H1 (cell line): ENCODE measurements at regions not wholly inside any gene's neighbourhood (a gene's known extent, or its start where the extent isn't known, plus 50 kb on each side); places are given as distances from the start of the nearest gene placed in this dataset.

Experiments
- CTCF ChIA-PET: fragments of 300-600 bp; sonication (Branson Sonifier 250); formaldehyde crosslinking; loops from one replicate; lab custom pipeline; 2021; ENCODE audit not compliant: partially characterized antibody; lab: Charles Lee
- POLR2A ChIA-PET: fragments of 300-600 bp; sonication (Branson Sonifier 250); formaldehyde crosslinking; loops from one replicate; lab custom pipeline; 2021; ENCODE audit warnings: inconsistent platforms; ENCODE audit not compliant: partially characterized antibody; lab: Charles Lee
- DNase-seq, 2 experiments: peaks; one replicate each; pipeline versions ENCODE4 v3.0.0 to v3.0.0-alpha.2; 2010 to 2022; ENCODE audit warnings: low spot score in 2 of 2, low read depth in 1 of 2, mixed read lengths in 1 of 2
- FAIRE-seq: peaks from 2 replicates; lab custom pipeline; 2011; peaks lifted over from hg19 to GRCh38; lab: Jason Lieb, UNC
- H2AFZ ChIP-seq: 2 replicates; pipeline ENCODE4 v1.8.1; 2012; ENCODE audit warnings: low read length, inconsistent platforms
- H2AK5ac ChIP-seq: 2 replicates; pipeline ENCODE4 v1.6.1; 2013; ENCODE audit warnings: low read depth, low read length
- H2BK120ac ChIP-seq: replicated peaks from 2 replicates; pipeline ENCODE3; 2013; ENCODE audit warnings: low read depth, low read length, inconsistent platforms
- H2BK12ac ChIP-seq: 2 replicates; pipeline ENCODE4 v1.6.1; 2013; ENCODE audit warnings: low read depth, low read length
- H2BK15ac ChIP-seq: 2 replicates; pipeline ENCODE4 v1.6.1; 2013; ENCODE audit warnings: low read length
- H2BK20ac ChIP-seq: 2 replicates; pipeline ENCODE4 v1.6.1; 2013; ENCODE audit warnings: low read length
- H2BK5ac ChIP-seq: 2 replicates; pipeline ENCODE4 v1.6.1; 2013; ENCODE audit warnings: low read depth, low read length
- H3K14ac ChIP-seq: 2 replicates; pipeline ENCODE4 v1.6.1; 2013; ENCODE audit warnings: inconsistent platforms; ENCODE audit not compliant: insufficient read length
- H3K18ac ChIP-seq: 2 replicates; pipeline ENCODE4 v1.6.1; 2013; ENCODE audit warnings: low read length; ENCODE audit errors: extremely low read depth
- H3K23ac ChIP-seq: 2 replicates; pipeline ENCODE4 v1.6.1; 2013; ENCODE audit warnings: inconsistent platforms; ENCODE audit not compliant: insufficient read length
- H3K23me2 ChIP-seq: 2 replicates; pipeline ENCODE4 v1.6.1; 2013; ENCODE audit warnings: low read depth, low read length
- H3K27ac ChIP-seq: 2 replicates; pipeline ENCODE4 v1.6.1; 2011; ENCODE audit warnings: low read depth, low read length, inconsistent platforms
- H3K27me3 ChIP-seq, 4 experiments: replicated peaks in 1 of 4; 1 replicate in 1 of 4; 2 replicates in 3 of 4; pipeline versions ENCODE4 v1.6.1 to v1.8.1; 2011 to 2013; ENCODE audit warnings: low read length in 3 of 4, mild to moderate bottlenecking in 3 of 4, inconsistent platforms in 2 of 4, mixed read lengths in 2 of 4, moderate library complexity in 1 of 4; ENCODE audit not compliant: control insufficient read depth in 3 of 4, insufficient read depth in 3 of 4; ENCODE audit errors: extremely low read depth in 1 of 4
- H3K36me3 ChIP-seq, 4 experiments: 2 replicates each; pipeline versions ENCODE4 v1.6.1 to v1.8.1; 2011 to 2013; ENCODE audit warnings: mild to moderate bottlenecking in 4 of 4, low read length in 3 of 4, moderate library complexity in 2 of 4, control low read depth in 1 of 4, inconsistent platforms in 1 of 4; ENCODE audit not compliant: insufficient read depth in 4 of 4, control insufficient read depth in 2 of 4
- H3K4ac ChIP-seq: replicated peaks from 2 replicates; pipeline ENCODE3; 2013; ENCODE audit warnings: low read length, low read depth, mixed read lengths, inconsistent platforms; ENCODE audit not compliant: insufficient read length
- H3K4me1 ChIP-seq, 4 experiments: replicated peaks in 1 of 4; 1 replicate in 1 of 4; 2 replicates in 3 of 4; pipeline versions ENCODE4 v1.6.1 to v1.8.1; 2011 to 2013; ENCODE audit warnings: low read length in 3 of 4, inconsistent platforms in 2 of 4, mixed read lengths in 1 of 4; ENCODE audit not compliant: insufficient read depth in 4 of 4, control insufficient read depth in 3 of 4
- H3K4me2 ChIP-seq, 2 experiments: 2 replicates each; pipeline versions ENCODE4 v1.6.1 to v1.8.1; 2011 to 2013; ENCODE audit warnings: low read depth in 2 of 2, low read length in 2 of 2, control low read depth in 1 of 2, inconsistent platforms in 1 of 2, mild to moderate bottlenecking in 1 of 2; ENCODE audit not compliant: insufficient read depth in 1 of 2
- H3K4me3 ChIP-seq, 4 experiments: fragments of 200-600, 300-600 bp in 1 of 4; sonication (generic), shearing (Covaris generic), sonication (Bioruptor Twin) in 1 of 4; 2 replicates each; pipeline versions ENCODE4 v1.5.1 to v1.8.1; 2011 to 2016; ENCODE audit warnings: low read length in 4 of 4, low read depth in 3 of 4, control low read depth in 2 of 4, inconsistent platforms in 2 of 4, mild to moderate bottlenecking in 2 of 4, mixed read lengths in 1 of 4, moderate library complexity in 1 of 4; ENCODE audit not compliant: insufficient read depth in 2 of 4; ENCODE audit errors: extremely low read depth in 1 of 4
- H3K56ac ChIP-seq: replicated peaks from 2 replicates; pipeline ENCODE3; 2013; ENCODE audit warnings: low read depth, mild to moderate bottlenecking, mixed read lengths, low read length, inconsistent platforms; ENCODE audit not compliant: insufficient read length
- H3K79me1 ChIP-seq: 2 replicates; pipeline ENCODE4 v1.6.1; 2013; ENCODE audit warnings: low read depth, low read length, control low read depth
- H3K79me2 ChIP-seq, 2 experiments: 2 replicates each; pipeline versions ENCODE4 v1.6.1 to v1.8.1; 2012 to 2013; ENCODE audit warnings: low read length in 2 of 2, mild to moderate bottlenecking in 2 of 2, inconsistent platforms in 1 of 2; ENCODE audit not compliant: insufficient read depth in 2 of 2, control insufficient read depth in 1 of 2
- H3K9ac ChIP-seq, 4 experiments: replicated peaks in 1 of 4; 1 replicate in 1 of 4; 2 replicates in 3 of 4; pipeline versions ENCODE4 v1.6.1 to v1.8.1; 2011 to 2013; ENCODE audit warnings: low read depth in 3 of 4, low read length in 3 of 4, control low read depth in 2 of 4, mild to moderate bottlenecking in 2 of 4, moderate library complexity in 2 of 4, inconsistent platforms in 1 of 4; ENCODE audit errors: extremely low read depth in 1 of 4
- H3K9me3 ChIP-seq, 2 experiments: 2 replicates each; pipeline versions ENCODE4 v1.6.1 to v1.8.1; 2012 to 2013; ENCODE audit warnings: mild to moderate bottlenecking in 2 of 2, moderate library complexity in 2 of 2, control low read depth in 1 of 2, inconsistent platforms in 1 of 2, low read depth in 1 of 2, low read length in 1 of 2, mixed read lengths in 1 of 2; ENCODE audit not compliant: insufficient read depth in 2 of 2
- H4K20me1 ChIP-seq, 2 experiments: replicated peaks in 1 of 2; 2 replicates each; pipeline versions ENCODE3 to v1.8.1; 2011 to 2013; ENCODE audit warnings: inconsistent platforms in 2 of 2, low read length in 2 of 2, mild to moderate bottlenecking in 1 of 2; ENCODE audit not compliant: insufficient read depth in 2 of 2, control insufficient read depth in 1 of 2
- H4K5ac ChIP-seq: 2 replicates; pipeline ENCODE4 v1.6.1; 2013; ENCODE audit warnings: low read length, low read depth, mixed read lengths, inconsistent platforms; ENCODE audit not compliant: insufficient read length
- H4K8ac ChIP-seq: 2 replicates; pipeline ENCODE4 v1.8.0; 2013; ENCODE audit warnings: mild to moderate bottlenecking, moderate library complexity, low read length, inconsistent platforms; ENCODE audit not compliant: insufficient read depth; ENCODE audit errors: extremely low read depth
- H4K91ac ChIP-seq: replicated peaks from 2 replicates; pipeline ENCODE3; 2013; ENCODE audit warnings: low read length, mixed read lengths, inconsistent platforms; ENCODE audit not compliant: insufficient read length
- CBX5 ChIP-seq: fragments of 300-800, 300-1000 bp; sonication (generic); IDR thresholded peaks from 2 replicates; pipeline ENCODE4 v1.7.1; 2016; ENCODE audit warnings: antibody characterized with exemption, low read length, low read depth
- KDM1A ChIP-seq: fragments of 200-600, 300-600 bp; sonication (generic); IDR thresholded peaks from 2 replicates; pipeline ENCODE4 v1.7.1; 2016; ENCODE audit warnings: mild to moderate bottlenecking, low read length, borderline replicate concordance
- WGBS, 2 experiments: shearing (Covaris generic) in 1 of 2; methylation state at CpG; one replicate each; pipeline versions ENCODE4 v1.1.6 to v1.1.7; 2013 to 2015; ENCODE audit warnings: low lambda C conversion rate in 2 of 2, mixed read lengths in 2 of 2, inconsistent platforms in 1 of 2, low coverage in 1 of 2, missing lambda C conversion rate in 1 of 2; ENCODE audit not compliant: insufficient replicate concordance in 2 of 2, insufficient coverage in 1 of 2, insufficient read length in 1 of 2; ENCODE audit errors: extremely low coverage in 1 of 2, missing lambda C conversion rate in 1 of 2; 5-methylcytosine and 5-hydroxymethylcytosine counted together

- H3K9me3 ChIP-seq, result no peaks in the 10 kb centered on the region; a peak in 2 of 4 replicates
- H2AK5ac ChIP-seq, result peak overlapping the region; percentile 9; the same call in 1 of the 2 replicates
- H3K4ac ChIP-seq, result no peak overlapping the region
- no peaks in the 10 kb centered on the region for H3K79me1 ChIP-seq
- no peaks in the 10 kb centered on the region for H3K27me3 ChIP-seq
- no peaks in the 10 kb centered on the region for H3K79me2 ChIP-seq
- H2AFZ ChIP-seq, result no peak overlapping the region
- H2BK120ac ChIP-seq, result no peak overlapping the region
- no peak overlapping the region for H3K4me3 ChIP-seq
- peaks cover 0 to 14% (median 5%) of the 10 kb centered on the region in 4 experiments; a peak in 3 of 7 replicates for H3K4me1 ChIP-seq
- peak overlapping the region; percentile 96 for H2BK20ac ChIP-seq
- H2BK5ac ChIP-seq, result 0 out of 2 replicates have a peak overlapping the region, but pooled peaks have one; percentile 27
- no peak overlapping the region for H3K4me2 ChIP-seq
- no peaks in the 10 kb centered on the region for H4K20me1 ChIP-seq
- no peak overlapping the region for H2BK15ac ChIP-seq
- no peak overlapping the region for H3K56ac ChIP-seq
- TF ChIP-seq KDM1A (peak; percentile 81; the same call in 1 of the 2 replicates), CBX5 (no peak)
- POLR2A ChIA-PET, result interaction anchor here (1.6 kb wide), 1 partner anchor 14 kb away, joined by 3 read pairs; no protein-coding TSS in a partner anchor
- no peak overlapping the region for H4K8ac ChIP-seq
- H2BK12ac ChIP-seq, result peak overlapping the region; percentile 88; the same call in 1 of the 2 replicates
- no peak overlapping the region for H3K9ac ChIP-seq
- H4K91ac ChIP-seq, result peak overlapping the region; percentile 4
- no peaks in the 10 kb centered on the region for H3K36me3 ChIP-seq
- no peak overlapping the region for H4K5ac ChIP-seq
- no peak overlapping the region for H3K23ac ChIP-seq
- CTCF ChIA-PET, result interaction anchor here (0.9 to 1.3 kb wide), 2 partner anchors 72 to 85 kb away, joined by 3 read pairs; no protein-coding TSS in a partner anchor
- H3K18ac ChIP-seq, result 0 out of 2 replicates have a peak overlapping the region, but pooled peaks have one; percentile 14
- DNase-seq, result no peak
- H3K27ac ChIP-seq, result no peak overlapping the region
- H3K23me2 ChIP-seq, result no peaks in the 10 kb centered on the region
- WGBS, 2 experiments, result 93% methylated on average over 5 of the region's 5 CpGs; no CpG with 5 or more reads in 1 of the 2 experiments
- H3K14ac ChIP-seq, result no peak overlapping the region
- FAIRE-seq, result no peak
Measured at GRCh38 chr4:151885123-151885522, 124.3 kb upstream of the GATB start.
